Mesenchymal stem cell (in vitro differentiated cells and primary cell): ENCODE measurements at regions not wholly inside any gene's neighbourhood (a gene's known extent, or its start where the extent isn't known, plus 50 kb on each side); places are given as distances from the start of the nearest gene placed in this dataset.

Experiments
- DNase-seq: peaks from one replicate; pipeline ENCODE4 v3.0.0-alpha.2; 2013
- H2AFZ ChIP-seq: one replicate; pipeline ENCODE4 v1.6.1; 2013; ENCODE audit warnings: low read depth, mild to moderate bottlenecking, control low read depth, inconsistent platforms, low read length, moderate library complexity
- H2AK5ac ChIP-seq: 2 replicates; pipeline ENCODE4 v1.6.1; 2013; ENCODE audit warnings: low read length, moderate library complexity, mild to moderate bottlenecking, inconsistent platforms; ENCODE audit not compliant: severe bottlenecking
- H2BK120ac ChIP-seq: one replicate; pipeline ENCODE4 v1.6.1; 2013; ENCODE audit warnings: low read depth, mild to moderate bottlenecking, inconsistent platforms, low read length, moderate library complexity
- H2BK12ac ChIP-seq, 2 experiments: one replicate each; pipeline ENCODE4 v1.6.1; 2013; ENCODE audit warnings: inconsistent platforms in 2 of 2, low read length in 2 of 2, mild to moderate bottlenecking in 2 of 2, moderate library complexity in 2 of 2, control low read depth in 1 of 2
- H2BK15ac ChIP-seq: one replicate; pipeline ENCODE4 v1.6.1; 2013; ENCODE audit warnings: mild to moderate bottlenecking, low read depth, inconsistent platforms; ENCODE audit not compliant: poor library complexity, severe bottlenecking
- H2BK5ac ChIP-seq: 2 replicates; pipeline ENCODE4 v1.6.1; 2013; ENCODE audit warnings: low read depth, mild to moderate bottlenecking, low read length, control low read depth, inconsistent platforms; ENCODE audit not compliant: poor library complexity, severe bottlenecking
- H3K14ac ChIP-seq, 2 experiments: one replicate each; pipeline ENCODE4 v1.6.1; 2013; ENCODE audit warnings: inconsistent platforms in 2 of 2, low read length in 2 of 2, control low read depth in 1 of 2, mild to moderate bottlenecking in 1 of 2, moderate library complexity in 1 of 2
- H3K18ac ChIP-seq, 2 experiments: one replicate each; pipeline ENCODE4 v1.6.1; 2013; ENCODE audit warnings: inconsistent platforms in 2 of 2, low read length in 2 of 2, control low read depth in 1 of 2, low read depth in 1 of 2, mild to moderate bottlenecking in 1 of 2
- H3K23ac ChIP-seq, 2 experiments: one replicate each; pipeline ENCODE4 v1.6.1; 2013; ENCODE audit warnings: inconsistent platforms in 2 of 2, low read length in 2 of 2, mild to moderate bottlenecking in 2 of 2, moderate library complexity in 2 of 2, control low read depth in 1 of 2
- H3K27ac ChIP-seq: 2 replicates; pipeline ENCODE4 v1.5.1; 2013; ENCODE audit warnings: mild to moderate bottlenecking, moderate library complexity, low read length, control low read depth, inconsistent platforms; ENCODE audit not compliant: poor library complexity, severe bottlenecking
- H3K27me3 ChIP-seq, 2 experiments: 2 replicates each; pipeline versions ENCODE4 v1.6.1 to v1.7.0; 2013; ENCODE audit warnings: low read length in 2 of 2, mild to moderate bottlenecking in 2 of 2, moderate library complexity in 2 of 2, control low read depth in 1 of 2, inconsistent platforms in 1 of 2; ENCODE audit not compliant: control insufficient read depth in 1 of 2, insufficient read depth in 1 of 2
- H3K36me3 ChIP-seq, 2 experiments: 2 replicates each; pipeline versions ENCODE4 v1.6.1 to v1.7.0; 2013; ENCODE audit warnings: low read length in 2 of 2, control low read depth in 1 of 2, inconsistent platforms in 1 of 2, low read depth in 1 of 2, mild to moderate bottlenecking in 1 of 2; ENCODE audit not compliant: insufficient read depth in 2 of 2, control insufficient read depth in 1 of 2
- H3K4ac ChIP-seq, 2 experiments: one replicate each; pipeline ENCODE4 v1.6.1; 2013; ENCODE audit warnings: inconsistent platforms in 2 of 2, low read length in 2 of 2, mild to moderate bottlenecking in 2 of 2, moderate library complexity in 2 of 2, control low read depth in 1 of 2, low read depth in 1 of 2
- H3K4me1 ChIP-seq: 2 replicates; pipeline ENCODE4 v1.6.1; 2013; ENCODE audit warnings: low read depth, low read length, control low read depth; ENCODE audit not compliant: control insufficient read depth, insufficient read depth
- H3K4me2 ChIP-seq: 2 replicates; pipeline ENCODE4 v1.6.1; 2013; ENCODE audit warnings: low read length, mild to moderate bottlenecking, inconsistent platforms; ENCODE audit not compliant: poor library complexity, severe bottlenecking
- H3K4me3 ChIP-seq, 2 experiments: 2 replicates each; pipeline versions ENCODE4 v1.5.1 to v1.7.0; 2013; ENCODE audit warnings: low read length in 2 of 2, mild to moderate bottlenecking in 2 of 2, control low read depth in 1 of 2, low read depth in 1 of 2; ENCODE audit not compliant: insufficient read depth in 1 of 2
- H3K79me1 ChIP-seq: replicated peaks from 2 replicates; pipeline ENCODE4 v1.6.1; 2013; ENCODE audit warnings: mild to moderate bottlenecking, control low read depth, low read length, inconsistent platforms; ENCODE audit not compliant: poor library complexity, severe bottlenecking
- H3K9ac ChIP-seq: 2 replicates; pipeline ENCODE4 v1.7.0; 2013; ENCODE audit warnings: mild to moderate bottlenecking, low read length, moderate library complexity
- H3K9me3 ChIP-seq: 2 replicates; pipeline ENCODE4 v1.7.0; 2013; ENCODE audit warnings: mild to moderate bottlenecking, low read length; ENCODE audit not compliant: control insufficient read depth
- H4K8ac ChIP-seq: one replicate; pipeline ENCODE4 v1.6.1; 2013; ENCODE audit warnings: inconsistent platforms, mild to moderate bottlenecking, low read length, moderate library complexity
- H4K91ac ChIP-seq: one replicate; pipeline ENCODE4 v1.6.1; 2013; ENCODE audit warnings: mild to moderate bottlenecking, low read length, inconsistent platforms
- WGBS: methylation state at CpG from one replicate; pipeline ENCODE4 v1.1.7; 2013; ENCODE audit warnings: mixed read lengths; 5-methylcytosine and 5-hydroxymethylcytosine counted together

GRCh38 chr20:57034001-57034400 lies 232.4 kb downstream of the BMP7 start:
- DNase-seq, result peak; percentile 17
- H3K36me3 ChIP-seq, result no peaks in the 10 kb centered on the region
- H3K9ac ChIP-seq, result no peak overlapping the region
- no peak overlapping the region for H3K27ac ChIP-seq
- H4K91ac ChIP-seq, result peak overlapping the region; percentile 19
- H3K4me3 ChIP-seq, result no peak overlapping the region
- H3K9me3 ChIP-seq, result peaks cover 3% of the 10 kb centered on the region
- peak overlapping the region; percentile 75 to 82 for H2BK12ac ChIP-seq
- peak overlapping the region in 1 of 2 experiments; percentile 19 for H3K4ac ChIP-seq
- H3K27me3 ChIP-seq, result peaks cover 0 to 17% of the 10 kb centered on the region in 2 experiments
- 84% methylated on average over 5 of the region's 5 CpGs for WGBS
- H2BK15ac ChIP-seq, result no peak overlapping the region
- H3K14ac ChIP-seq, result no peak overlapping the region
- no peak overlapping the region for H2AFZ ChIP-seq
- H2AK5ac ChIP-seq, result no peak overlapping the region
- no peak overlapping the region for H3K4me2 ChIP-seq
- peak overlapping the region; percentile 16 to 46 for H3K18ac ChIP-seq
- H2BK120ac ChIP-seq, result no peak overlapping the region
- H4K8ac ChIP-seq, result peak overlapping the region; percentile 3
- H3K79me1 ChIP-seq, result no peaks in the 10 kb centered on the region
- H3K4me1 ChIP-seq, result peaks cover 18% of the 10 kb centered on the region
- no peak overlapping the region for H3K23ac ChIP-seq
- no peak overlapping the region for H2BK5ac ChIP-seq

DNA sequence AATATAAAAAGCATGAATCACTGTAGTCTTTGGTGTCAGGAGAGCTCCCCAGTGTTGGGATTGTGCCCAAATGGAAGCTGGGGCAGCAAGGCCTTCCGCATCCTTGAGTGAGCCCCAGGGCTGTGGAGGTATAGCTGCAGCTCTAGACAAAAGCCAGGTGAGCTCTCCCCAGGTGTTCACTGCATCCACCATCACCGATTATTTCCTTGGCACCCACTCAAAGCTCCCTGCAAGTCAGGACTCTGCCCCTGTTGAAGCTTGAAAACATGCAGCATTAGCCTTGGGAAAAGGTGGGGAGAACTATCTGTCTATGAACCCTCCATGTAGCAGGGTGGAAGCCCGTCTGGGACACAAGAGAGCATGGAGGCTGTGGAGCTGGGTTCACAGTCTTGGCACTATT lies 228.8 kb downstream of the BMP7 start:
- DNase-seq, result no peak
- Histone ChIP-seq H4K91ac (peak overlapping the region; percentile 57), H3K14ac (no peak overlapping the region), H2BK5ac (no peak overlapping the region), H3K4me3 (no peak overlapping the region), H2AK5ac (no peak overlapping the region), H3K9me3 (peaks cover 3% of the 10 kb centered on the region), H3K9ac (no peak overlapping the region), H3K18ac (peak overlapping the region in 1 of 2 experiments; percentile 37), H2BK120ac (no peak overlapping the region), H3K4me2 (no peak overlapping the region), H3K4ac (peak overlapping the region in 1 of 2 experiments; percentile 76), H4K8ac (no peak overlapping the region), H3K27ac (no peak overlapping the region), H3K27me3 (peaks cover 0 to 33% of the 10 kb centered on the region in 2 experiments), H2BK12ac (peak overlapping the region; percentile 52 to 97), H2BK15ac (peak overlapping the region; percentile 12), H3K79me1 (no peaks in the 10 kb centered on the region), H3K4me1 (peaks cover 10% of the 10 kb centered on the region), H2AFZ (no peak overlapping the region), H3K23ac (no peak overlapping the region), H3K36me3 (no peaks in the 10 kb centered on the region)
- WGBS, result 98% methylated on average over 2 of the region's 3 CpGs

DNA sequence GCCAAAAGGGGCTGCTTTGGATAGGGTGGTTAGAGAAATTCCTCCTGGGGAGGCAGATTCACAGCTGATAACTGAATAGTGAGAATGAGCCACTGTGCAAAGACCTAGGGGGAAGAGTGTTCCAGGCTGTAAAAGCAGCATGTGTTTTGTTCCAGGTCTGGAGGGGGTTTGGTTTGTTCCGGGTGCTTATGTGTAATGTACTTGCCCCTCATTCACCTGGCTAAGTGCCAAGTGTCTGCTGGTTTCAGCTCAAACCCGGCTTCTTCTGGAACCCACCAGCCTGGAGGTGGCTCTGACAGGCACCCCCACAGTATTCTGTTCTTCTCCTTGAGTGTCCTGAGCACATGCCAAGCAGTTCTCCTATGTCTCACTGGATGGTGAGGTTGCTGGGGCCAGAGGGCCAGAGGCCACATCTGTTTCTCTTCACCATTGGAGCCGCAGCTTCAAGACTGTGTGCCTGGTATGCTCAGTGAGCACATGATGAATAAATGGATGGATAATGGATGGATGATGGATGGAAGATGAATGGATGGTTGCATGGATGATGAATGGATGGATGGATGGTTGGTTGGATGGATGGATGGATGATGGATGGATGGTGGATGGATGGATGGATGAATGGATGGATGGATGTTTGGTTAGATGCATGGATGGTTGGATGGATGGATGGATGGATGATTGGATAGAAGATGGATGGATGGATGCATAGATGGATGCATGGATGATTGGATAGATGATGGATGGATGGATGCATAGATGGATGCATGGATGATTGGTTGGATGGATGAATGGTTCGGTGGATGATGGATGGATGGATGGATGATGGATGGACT lies 227.6 kb downstream of the BMP7 start:
- H4K91ac ChIP-seq, result peak overlapping the region; percentile 1
- peaks cover 6% of the 10 kb centered on the region for H3K4me1 ChIP-seq
- H3K4ac ChIP-seq, result peak overlapping the region; percentile 6 to 16
- no peak overlapping the region for H3K4me3 ChIP-seq
- H3K9ac ChIP-seq, result no peak overlapping the region
- no peak overlapping the region for H3K23ac ChIP-seq
- no peak overlapping the region for H2AK5ac ChIP-seq
- peak overlapping the region in 1 of 2 experiments; percentile 1 for H3K18ac ChIP-seq
- no peak overlapping the region for H2BK15ac ChIP-seq
- no peaks in the 10 kb centered on the region for H3K36me3 ChIP-seq
- H3K9me3 ChIP-seq, result peaks cover 3% of the 10 kb centered on the region
- WGBS, result 71% methylated on average over 4 of the region's 4 CpGs
- H2AFZ ChIP-seq, result no peak overlapping the region
- H3K79me1 ChIP-seq, result no peaks in the 10 kb centered on the region
- no peak overlapping the region for H3K4me2 ChIP-seq
- H2BK120ac ChIP-seq, result peak overlapping the region; percentile 59
- H3K27ac ChIP-seq, result no peak overlapping the region
- no peak overlapping the region for H2BK5ac ChIP-seq
- peaks cover 0 to 35% of the 10 kb centered on the region in 2 experiments for H3K27me3 ChIP-seq
- H2BK12ac ChIP-seq, result peak overlapping the region; percentile 28 to 97
- H3K14ac ChIP-seq, result peak overlapping the region in 1 of 2 experiments; percentile 35
- peak; percentile 14 for DNase-seq
- no peak overlapping the region for H4K8ac ChIP-seq

- Histone ChIP-seq H4K8ac (no peak overlapping the region), H2AK5ac (no peak overlapping the region), H3K23ac (no peak overlapping the region), H3K36me3 (no peaks in the 10 kb centered on the region), H3K27ac (no peak overlapping the region), H3K79me1 (no peaks in the 10 kb centered on the region), H2BK5ac (no peak overlapping the region), H2BK120ac (peak overlapping the region; percentile 96), H2AFZ (no peak overlapping the region), H3K9me3 (no peaks in the 10 kb centered on the region), H3K27me3 (peaks cover 0 to 39% of the 10 kb centered on the region in 2 experiments), H4K91ac (peak overlapping the region; percentile 99), H3K14ac (no peak overlapping the region), H2BK15ac (peak overlapping the region; percentile 71), H3K4me2 (no peak overlapping the region), H3K4me1 (peaks cover 5% of the 10 kb centered on the region), H2BK12ac (peak overlapping the region in 1 of 2 experiments; percentile 98), H3K4me3 (no peak overlapping the region), H3K9ac (no peak overlapping the region), H3K4ac (peak overlapping the region in 1 of 2 experiments; percentile 94), H3K18ac (peak overlapping the region; percentile 85 to 98)
- no peak for DNase-seq
- 53% methylated on average over 3 of the region's 3 CpGs for WGBS
These were observed 226.0 kb downstream of the BMP7 start for GRCh38 chr20:57040466-57040865.
